Activated gamma-delta T cell treated with anti-CD3 and anti-CD28 coated beads, Interleukin-2, amount 50 U/mL, for 16 hours (primary cell): ENCODE measurements at regions not wholly inside any gene's neighbourhood (a gene's known extent, or its start where the extent isn't known, plus 50 kb on each side); places are given as distances from the start of the nearest gene placed in this dataset.
A peak's percentile ranks its signal among the peaks of the same experiment; 100 is the strongest.
"Not testable (repeated sequence)": the region's sequence is repeated elsewhere in the genome, so short reads cannot be mapped to it uniquely, and the experiment has no call there.

Experiments used
- DNase-seq: peaks from one replicate; pipeline ENCODE4 v3.0.0-alpha.2; 2020; ENCODE audit warnings: low read depth

DNA sequence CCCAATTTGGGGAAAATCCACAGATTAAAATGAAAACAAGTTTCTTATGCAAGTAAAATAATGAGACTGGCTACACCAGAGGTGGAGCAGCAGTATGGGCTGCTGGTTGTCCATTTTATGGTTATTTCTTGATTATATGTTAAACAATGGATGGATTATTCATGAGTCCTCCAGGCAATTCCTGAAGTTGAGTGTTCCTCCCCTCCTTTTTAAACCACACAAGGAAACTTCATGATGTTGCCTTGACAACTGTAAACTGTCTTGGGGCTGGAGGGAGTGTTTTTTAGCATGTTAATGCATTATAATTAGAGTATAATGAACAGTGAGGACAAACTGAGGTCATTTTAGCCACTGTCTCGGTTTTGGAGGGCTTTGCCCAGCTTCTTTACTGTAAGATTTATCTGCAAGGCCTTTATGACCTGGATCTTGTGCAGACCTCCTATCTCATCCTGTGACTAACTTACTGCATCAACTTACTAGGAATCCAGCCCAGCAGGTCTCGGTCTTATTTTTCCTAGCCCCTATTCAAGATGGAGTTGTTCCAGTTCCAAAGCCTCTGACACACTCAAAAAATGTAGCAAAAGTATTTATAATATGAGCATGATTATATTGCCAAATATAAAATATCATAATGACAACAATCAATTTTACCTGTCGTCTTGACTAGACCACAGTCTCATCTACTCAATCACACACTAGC is 534.0 kb downstream of the TMEM121 start:
- no peak for DNase-seq

- DNase-seq = peak; percentile 81
Measured at GRCh38 chr14:106061877-106062500, 535.6 kb downstream of the TMEM121 start.

DNA sequence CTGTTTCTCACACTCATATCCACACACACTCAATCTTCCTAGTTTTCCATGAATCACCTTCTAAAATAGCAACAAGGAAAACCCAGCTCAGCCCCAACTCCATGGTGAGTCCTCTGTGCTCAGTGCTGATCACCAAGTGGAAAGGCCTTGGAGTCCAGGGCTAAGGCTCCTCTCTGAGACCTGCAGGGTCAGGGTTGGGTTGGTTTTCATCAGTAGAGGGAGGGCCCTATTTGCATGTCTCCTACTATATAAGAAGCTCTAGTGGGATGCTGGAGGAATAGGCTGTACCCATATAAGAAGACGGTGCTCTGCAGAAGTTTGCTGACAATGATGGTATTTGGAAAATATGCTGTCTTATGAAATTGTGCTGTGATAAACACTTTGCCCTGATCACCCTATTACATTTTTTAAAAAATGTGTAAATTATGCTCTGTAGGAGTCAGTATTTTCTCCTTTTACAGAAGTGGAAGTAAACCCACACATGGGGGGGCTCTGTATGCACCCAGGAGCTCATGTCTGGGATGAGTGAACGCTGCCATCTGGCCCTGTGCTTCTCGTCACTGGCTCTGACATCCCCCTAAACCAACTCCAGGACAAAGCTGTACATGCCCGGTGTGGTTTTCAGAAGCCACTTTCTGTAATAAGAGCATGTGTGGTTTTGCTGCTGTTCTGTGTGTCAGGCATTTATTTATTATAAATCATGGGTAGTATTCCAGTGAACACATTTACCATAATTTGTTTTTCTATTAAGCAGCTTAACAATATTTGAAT is 536.3 kb downstream of the TMEM121 start:
- DNase-seq = no peak

GRCh38 chr14:106067935-106068334 is 541.6 kb downstream of the TMEM121 start:
- no peak for DNase-seq

DNA sequence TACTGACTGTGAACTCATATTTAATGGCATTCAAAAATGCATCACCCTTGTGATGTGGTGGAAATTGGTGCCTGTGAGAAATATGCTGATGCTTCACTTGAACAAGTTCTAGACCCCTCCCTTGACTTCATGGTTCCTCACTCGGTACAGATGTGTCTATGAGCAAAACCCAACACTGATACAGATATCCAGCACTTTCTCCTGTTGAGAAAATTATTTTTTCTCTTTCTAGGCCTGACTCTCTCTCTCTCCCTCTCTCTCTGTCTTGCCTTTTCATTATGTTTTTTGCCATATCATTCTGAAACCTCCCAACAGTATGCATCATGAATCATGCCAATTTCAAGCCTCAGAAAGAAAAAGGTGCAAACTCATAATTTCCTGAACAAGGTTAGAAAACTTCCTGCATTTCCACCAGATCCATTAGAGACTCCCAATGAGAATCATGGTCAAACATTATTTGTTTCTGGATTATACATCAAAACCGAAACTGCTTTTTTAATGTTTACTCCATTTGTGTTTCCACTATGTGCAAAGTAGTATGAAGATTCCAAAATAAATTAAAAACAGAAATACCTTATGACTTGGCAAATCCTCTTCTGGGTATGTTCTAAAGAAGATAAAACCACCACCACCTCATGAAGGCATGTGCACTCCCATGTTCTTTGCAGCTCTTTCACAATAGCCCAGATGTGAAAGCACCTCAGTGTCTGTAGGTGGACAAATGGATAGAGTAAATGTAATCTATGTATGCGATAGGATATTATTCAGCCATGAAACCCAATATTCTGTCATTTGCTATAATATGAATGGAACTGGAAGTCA is 543.6 kb downstream of the TMEM121 start:
- DNase-seq = no peak

DNA sequence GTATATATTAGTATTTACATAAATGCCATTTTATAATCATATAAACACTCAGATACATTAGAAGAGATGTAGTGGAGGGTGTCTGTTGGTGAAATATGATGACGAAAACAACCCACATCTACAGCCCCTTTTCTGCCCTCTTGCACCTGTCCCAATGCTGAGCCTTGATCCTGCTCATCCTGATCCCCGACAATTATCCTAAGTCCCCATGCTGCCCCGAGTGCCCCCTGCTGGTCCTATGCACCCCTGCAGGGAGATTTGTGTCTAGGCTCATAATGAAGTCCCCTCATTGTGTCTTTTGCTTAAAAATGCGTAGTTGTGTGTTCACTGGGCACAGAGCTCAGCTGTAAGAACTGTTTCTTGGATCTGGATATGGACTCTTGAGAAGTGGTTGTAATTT is 554.5 kb downstream of the TMEM121 start:
- no peak for DNase-seq

- DNase-seq = not testable (repeated sequence)
Measured at GRCh38 chr14:106081721-106082120, 555.3 kb downstream of the TMEM121 start.

- DNase-seq = no peak
Measured at GRCh38 chr14:106083082-106083481, 556.7 kb downstream of the TMEM121 start.

DNA sequence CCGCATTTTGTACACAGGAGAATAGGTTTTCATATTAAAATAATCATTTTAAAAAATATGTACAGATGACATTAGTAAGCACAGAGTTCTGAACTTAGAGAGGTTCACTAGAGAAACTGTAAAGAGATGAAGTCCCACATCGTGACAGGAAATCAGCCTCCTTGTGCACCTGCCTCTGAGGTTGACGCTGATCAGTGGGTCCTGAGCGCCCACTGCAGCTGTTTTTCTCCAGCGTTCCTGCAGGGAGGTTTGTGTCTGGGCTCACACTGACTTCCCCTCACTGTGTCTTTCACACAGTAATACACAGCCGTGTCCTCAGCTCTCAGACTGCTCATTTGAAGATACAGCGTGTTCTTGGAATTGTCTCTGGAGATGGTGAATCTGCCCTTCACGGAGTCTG is 561.5 kb downstream of the TMEM121 start:
- DNase-seq = no peak

DNA sequence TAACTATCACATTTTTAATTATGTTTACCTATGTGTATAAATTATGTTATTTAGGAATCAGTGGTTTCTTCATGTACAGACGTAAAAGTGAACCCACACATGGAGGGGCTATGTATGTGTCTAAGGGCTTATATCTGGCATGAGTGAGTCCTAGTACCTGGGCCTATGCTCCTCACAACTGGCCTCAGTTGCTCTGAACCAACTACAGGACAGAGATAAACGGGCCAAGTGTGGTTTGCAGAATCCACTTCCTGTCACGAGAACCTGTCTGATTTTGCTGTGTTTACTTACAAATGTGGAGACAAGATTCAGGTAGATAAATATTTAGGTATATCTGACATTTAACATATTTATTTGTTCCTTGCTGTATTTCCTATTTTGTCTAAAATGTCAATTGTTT is 562.5 kb downstream of the TMEM121 start:
- DNase-seq = not testable (repeated sequence)

DNA sequence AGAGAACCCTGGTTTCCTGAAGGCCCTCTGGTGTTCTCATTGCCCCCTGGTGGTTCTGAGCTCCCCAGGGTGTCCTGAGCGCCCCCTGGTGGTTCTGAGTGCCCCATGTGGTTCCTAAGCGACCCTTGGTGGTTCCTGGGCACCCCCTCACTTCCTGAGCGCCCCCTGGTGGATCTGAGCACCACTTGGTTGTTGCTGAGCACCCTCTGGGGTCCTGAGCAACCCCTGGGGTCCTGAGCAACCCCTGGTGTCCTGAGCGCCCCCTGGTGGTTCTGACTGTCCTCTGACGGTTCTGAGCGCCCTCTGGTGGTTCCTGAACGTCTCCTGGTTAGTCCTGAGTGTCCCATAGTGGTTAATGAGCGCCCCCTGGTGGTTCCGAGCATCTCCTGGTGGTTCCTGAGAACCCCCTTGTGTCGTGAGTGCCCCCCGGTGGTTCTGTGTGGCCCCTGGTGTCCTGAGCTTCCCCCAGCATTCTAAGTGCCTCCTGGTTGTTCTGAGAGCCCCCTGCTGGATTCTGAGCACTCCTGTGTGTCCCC is 568.3 kb downstream of the TMEM121 start:
- DNase-seq = no peak

GRCh38 chr14:106107703-106108102 is 581.3 kb downstream of the TMEM121 start:
- no peak for DNase-seq

DNA sequence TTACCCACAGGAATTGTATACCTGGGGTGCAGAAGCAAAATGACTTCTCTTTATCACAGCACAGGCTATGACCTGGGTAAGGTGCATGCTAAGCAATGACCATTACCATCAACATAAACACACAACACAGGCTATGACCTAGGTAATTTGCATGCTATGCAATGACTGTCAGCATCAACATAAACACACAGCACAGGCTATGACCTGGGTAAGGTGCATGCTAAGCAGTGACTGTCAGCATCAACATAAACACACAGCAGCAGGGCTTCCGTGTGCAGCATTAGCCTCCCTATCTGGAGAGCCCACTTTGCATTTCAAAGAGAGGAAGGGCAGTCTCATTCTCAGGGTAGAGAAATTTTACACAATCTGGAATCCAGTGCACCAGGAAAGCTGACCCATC is 583.0 kb downstream of the TMEM121 start:
- no peak for DNase-seq

DNA sequence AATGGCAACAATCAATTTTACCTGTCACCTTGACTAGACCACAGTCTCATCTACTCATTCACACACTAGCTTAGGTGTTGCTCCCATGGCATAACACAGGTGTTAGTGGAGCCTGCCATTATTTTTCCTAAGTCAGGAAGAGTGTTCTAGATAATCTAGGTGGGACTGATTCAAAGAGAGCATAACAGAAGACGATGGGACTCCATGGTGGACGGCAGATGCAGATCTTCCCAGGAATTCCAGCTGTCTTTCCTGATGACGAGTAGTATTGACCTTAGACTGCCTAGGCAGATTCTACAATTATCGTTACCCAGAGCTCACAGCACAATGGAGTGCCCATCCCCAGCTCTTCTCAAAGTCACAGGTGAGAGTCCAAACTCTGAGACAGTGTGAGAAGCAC is 589.0 kb downstream of the TMEM121 start:
- DNase-seq = no peak

DNA sequence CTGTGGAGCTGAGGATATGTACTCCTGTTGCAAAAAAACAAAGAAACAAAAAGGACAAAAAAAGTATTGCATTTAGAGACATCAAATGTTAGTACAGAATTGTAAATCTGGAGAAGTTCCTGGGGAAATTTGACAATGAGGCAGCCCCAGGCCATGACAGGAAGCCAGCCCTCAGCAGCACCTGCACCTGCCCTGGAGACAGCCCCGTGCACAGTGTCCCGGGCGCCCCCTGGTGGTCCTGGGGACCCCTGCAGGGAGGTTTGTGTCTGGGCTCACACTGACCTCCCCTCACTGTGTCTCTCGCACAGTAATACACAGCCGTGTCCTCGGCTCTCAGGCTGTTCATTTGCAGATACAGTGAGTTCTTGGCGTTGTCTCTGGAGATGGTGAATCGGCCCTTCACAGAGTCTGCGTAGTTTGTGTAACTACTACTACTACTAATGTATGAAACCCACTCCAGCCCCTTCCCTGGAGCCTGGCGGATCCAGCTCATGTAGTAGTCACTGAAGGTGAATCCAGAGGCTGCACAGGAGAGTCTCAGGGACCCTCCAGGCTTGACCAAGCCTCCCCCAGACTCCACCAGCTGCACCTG is 590.1 kb downstream of the TMEM121 start:
- not testable (repeated sequence) for DNase-seq

- DNase-seq = no peak
Measured at GRCh38 chr14:106120101-106120500, 593.7 kb downstream of the TMEM121 start.

DNA sequence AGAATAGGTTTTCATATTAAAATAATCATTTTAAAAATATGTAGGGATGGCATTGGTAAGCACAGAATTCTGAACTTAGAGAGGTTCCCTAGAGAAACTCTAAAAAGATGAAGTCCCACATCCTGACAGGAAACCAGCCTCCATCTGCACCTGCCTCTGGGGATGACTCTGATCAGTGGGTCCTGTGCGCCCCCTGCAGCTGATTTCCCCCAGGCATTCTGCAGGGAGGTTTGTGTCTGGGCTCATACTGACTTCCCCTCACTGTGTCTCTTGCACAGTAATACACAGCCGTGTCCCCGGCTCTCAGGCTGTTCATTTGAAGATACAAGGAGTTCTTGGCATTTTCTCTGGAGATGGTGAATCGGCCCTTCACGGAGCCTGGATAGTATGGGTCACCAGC is 602.9 kb downstream of the TMEM121 start:
- no peak for DNase-seq

DNA sequence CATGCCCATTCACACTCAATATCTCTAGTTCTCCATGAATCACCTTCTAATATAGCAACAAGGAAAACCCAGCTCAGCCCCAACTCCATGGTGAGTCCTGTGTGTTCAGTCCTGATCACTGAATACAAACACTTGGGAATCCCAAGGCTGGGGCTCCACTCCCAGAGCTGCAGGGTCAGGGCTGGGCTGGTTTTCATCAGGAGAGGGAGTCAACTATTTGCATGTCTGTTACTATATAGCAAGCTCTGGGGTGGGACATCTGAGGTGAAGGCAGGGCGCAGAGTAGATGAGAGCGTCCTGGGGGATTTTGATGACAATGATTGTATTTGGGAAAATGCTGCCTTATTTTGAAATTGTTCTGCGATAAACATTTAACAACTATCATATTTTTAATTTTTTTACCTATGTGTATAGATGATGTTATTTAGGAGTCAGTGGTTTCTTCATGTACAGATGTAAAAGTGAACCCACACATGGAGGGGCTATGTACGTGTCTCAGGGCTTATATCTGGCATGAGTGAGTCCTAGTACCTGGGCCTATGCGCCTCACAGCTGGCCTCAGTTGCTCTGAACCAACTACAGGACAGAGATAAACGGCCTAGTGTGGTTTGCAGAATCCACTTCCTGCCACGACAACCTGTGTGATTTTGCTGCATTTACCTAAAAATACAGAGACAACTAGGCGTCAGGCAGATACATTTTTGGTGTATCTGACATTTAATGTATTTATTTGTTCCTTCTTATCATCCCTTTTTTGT is 603.7 kb downstream of the TMEM121 start:
- DNase-seq = not testable (repeated sequence)

DNA sequence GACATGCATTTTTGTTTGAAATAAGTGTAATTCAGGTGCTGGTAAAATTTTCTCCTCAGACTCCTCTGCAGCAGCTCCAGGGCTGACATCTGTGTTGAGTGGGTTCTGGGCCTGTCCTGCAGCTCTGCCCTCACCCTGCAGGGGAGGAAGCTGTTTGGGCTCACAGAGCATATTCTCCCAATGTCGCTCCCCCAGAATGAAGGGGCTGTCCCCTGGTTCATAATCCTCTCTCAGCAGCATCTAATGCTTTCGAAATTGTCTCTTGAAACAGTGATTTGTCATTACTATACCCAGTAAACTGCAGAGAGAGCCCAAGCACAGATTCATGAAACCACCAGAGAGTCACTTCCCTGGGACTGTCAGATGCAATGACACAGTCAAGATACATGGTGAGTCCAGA is 606.7 kb downstream of the TMEM121 start:
- not testable (repeated sequence) for DNase-seq

GRCh38 chr14:106134886-106135285 is 608.5 kb downstream of the TMEM121 start:
- DNase-seq = no peak
